NCI-H2227 treated with DMSO at 0.1 percent for 48 hours (cell line): ENCODE measurements at regions not wholly inside any gene's neighbourhood (a gene's known extent, or its start where the extent isn't known, plus 50 kb on each side); places are given as distances from the start of the nearest gene placed in this dataset.
"Not testable (repeated sequence)": the region's sequence is repeated elsewhere in the genome, so short reads cannot be mapped to it uniquely, and the experiment has no call there.

Experiments used
- DNase-seq: peaks from one replicate; lab custom pipeline; 2025; lab: John Stamatoyannopoulos, UW

- DNase-seq: no peak
Observed at GRCh38 chr4:128758314-128758922, 51.1 kb upstream of the JADE1 start.

GRCh38 chr4:128757712-128758111, 51.8 kb upstream of the JADE1 start:
- DNase-seq: no peak

GRCh38 chr4:128751354-128751753, 58.1 kb upstream of the JADE1 start:
- no peak for DNase-seq

GRCh38 chr4:128741748-128742147, 67.8 kb upstream of the JADE1 start:
- DNase-seq: not testable (repeated sequence)

- DNase-seq: no peak
Observed at GRCh38 chr4:128737098-128737513, 72.4 kb upstream of the JADE1 start.

- DNase-seq: no peak
Observed at GRCh38 chr4:128735714-128736113, 73.8 kb upstream of the JADE1 start.

- no peak for DNase-seq
Observed at GRCh38 chr4:128728190-128728589, 81.3 kb upstream of the JADE1 start.

GRCh38 chr4:128727658-128728057, 81.8 kb upstream of the JADE1 start:
- no peak for DNase-seq

GRCh38 chr4:128725405-128726055, 84.0 kb upstream of the JADE1 start:
- no peak for DNase-seq

GRCh38 chr4:128722911-128723310, 86.6 kb upstream of the JADE1 start:
- DNase-seq: no peak

- DNase-seq: no peak
Observed at GRCh38 chr4:128721896-128722295, 87.6 kb upstream of the JADE1 start.

- DNase-seq: no peak
Observed at GRCh38 chr4:128720270-128720669, 89.2 kb upstream of the JADE1 start.

GRCh38 chr4:128718768-128719167, 90.7 kb upstream of the JADE1 start:
- DNase-seq: no peak

GRCh38 chr4:128716338-128716737, 93.2 kb upstream of the JADE1 start:
- no peak for DNase-seq

GRCh38 chr4:128715616-128716015, 93.9 kb upstream of the JADE1 start:
- DNase-seq: no peak

GRCh38 chr4:128711361-128711760, 98.1 kb upstream of the JADE1 start:
- DNase-seq: no peak

- no peak for DNase-seq
Observed at GRCh38 chr4:128709268-128709667, 100.2 kb upstream of the JADE1 start.

- DNase-seq: no peak
Observed at GRCh38 chr4:128707864-128708263, 101.6 kb upstream of the JADE1 start.

GRCh38 chr4:128703948-128704347, 105.6 kb upstream of the JADE1 start:
- no peak for DNase-seq

- no peak for DNase-seq
Observed at GRCh38 chr4:128700659-128701350, 108.7 kb upstream of the JADE1 start.

- DNase-seq: no peak
Observed at GRCh38 chr4:128698386-128698785, 111.1 kb upstream of the JADE1 start.

GRCh38 chr4:128697323-128697722, 112.2 kb upstream of the JADE1 start:
- no peak for DNase-seq

GRCh38 chr4:128690011-128690410, 119.5 kb upstream of the JADE1 start:
- no peak for DNase-seq
